ENCODE measurements at regions not wholly inside any gene's neighbourhood (a gene's known extent, or its start where the extent isn't known, plus 50 kb on each side); places are given as distances from the start of the nearest gene placed in this dataset.

- H3K9me2 ChIP-seq (ENCODE audit: insufficient read depth), result no peaks in the 10 kb centered on the region
- intact Hi-C loops (cut with micrococcal nuclease; ENCODE audit: unreplicated experiment), result no loop called here
- no peaks in the 10 kb centered on the region for H3K9me3 ChIP-seq (ENCODE audit: insufficient read depth, low read depth)
- ChIA-PET POLR2A (ENCODE audit: unreplicated experiment) (no interaction called here), CTCF (no interaction called here)
- no peaks in the 10 kb centered on the region for H3K36me3 ChIP-seq (ENCODE audit: low read depth)
- peaks cover 14% of the 10 kb centered on the region; the same call in 1 of the 2 replicates for H3K27me3 ChIP-seq (ENCODE audit: insufficient read depth, low read depth)
- no peak for TF ChIP-seq EZH2 (IDR thresholded peaks at IDR 0.05; ENCODE audit: low read depth)
- no peak for TF ChIP-seq CTCF (conservative IDR thresholded peaks at IDR 0.05)
- H3K27ac ChIP-seq, result no peak overlapping the region
- DNase-seq, result no peak
- peaks cover 15% of the 10 kb centered on the region for H3K4me1 ChIP-seq (replicated peaks; ENCODE audit: insufficient read depth)
- H4K20me1 ChIP-seq (ENCODE audit: insufficient read depth), result no peaks in the 10 kb centered on the region
- peaks cover 5% of the 10 kb centered on the region; the same call in 1 of the 2 replicates for H3F3A ChIP-seq (ENCODE audit: insufficient read depth, low read depth)
- H2AFZ ChIP-seq, result no peak overlapping the region
- no TSS peak for BruUV-seq (replicated peaks)
- H3K4me3 ChIP-seq, result no peak overlapping the region
- no peaks in the 10 kb centered on the region for H3K79me2 ChIP-seq (ENCODE audit: low read depth)
- H3K4me2 ChIP-seq, result no peak overlapping the region
Observed at GRCh38 chr6:167746975-167747374, 79.7 kb upstream of the AFDN start.

GRCh38 chr6:167747645-167748044, 79.1 kb upstream of the AFDN start:
- Histone ChIP-seq H3K9me3 (ENCODE audit: insufficient read depth, low read depth) (no peaks in the 10 kb centered on the region), H3K27me3 (ENCODE audit: insufficient read depth, low read depth) (peaks cover 11% of the 10 kb centered on the region; the same call in 1 of the 2 replicates), H3K4me1 (replicated peaks; ENCODE audit: insufficient read depth) (peaks cover 16% of the 10 kb centered on the region), H3K4me3 (no peak overlapping the region), H4K20me1 (ENCODE audit: insufficient read depth) (no peaks in the 10 kb centered on the region), H2AFZ (no peak overlapping the region), H3K4me2 (no peak overlapping the region), H3F3A (ENCODE audit: insufficient read depth, low read depth) (peaks cover 5% of the 10 kb centered on the region; the same call in 1 of the 2 replicates), H3K9me2 (ENCODE audit: insufficient read depth) (no peaks in the 10 kb centered on the region), H3K36me3 (ENCODE audit: low read depth) (no peaks in the 10 kb centered on the region), H3K27ac (no peak overlapping the region), H3K79me2 (ENCODE audit: low read depth) (no peaks in the 10 kb centered on the region)
- ChIA-PET POLR2A (ENCODE audit: unreplicated experiment) (no interaction called here), CTCF (no interaction called here)
- intact Hi-C loops (cut with micrococcal nuclease; ENCODE audit: unreplicated experiment), result no loop called here
- TF ChIP-seq CTCF (conservative IDR thresholded peaks at IDR 0.05) (no peak), EZH2 (IDR thresholded peaks at IDR 0.05; ENCODE audit: low read depth) (no peak)
- no TSS peak for BruUV-seq (replicated peaks)
- no peak for DNase-seq

GRCh38 chr6:167748046-167748445, 78.7 kb upstream of the AFDN start:
- CTCF ChIA-PET, result no interaction called here

More at GRCh38 chr6:167748046-167748445, 78.7 kb upstream of the AFDN start:
- Histone ChIP-seq H3K27ac (no peak overlapping the region), H3K9me2 (ENCODE audit: insufficient read depth) (no peaks in the 10 kb centered on the region), H2AFZ (no peak overlapping the region), H3K36me3 (ENCODE audit: low read depth) (no peaks in the 10 kb centered on the region), H3K27me3 (ENCODE audit: insufficient read depth, low read depth) (peaks cover 11% of the 10 kb centered on the region; the same call in 1 of the 2 replicates), H3K4me3 (no peak overlapping the region), H3K4me1 (replicated peaks; ENCODE audit: insufficient read depth) (peaks cover 16% of the 10 kb centered on the region), H3F3A (ENCODE audit: insufficient read depth, low read depth) (peaks cover 5% of the 10 kb centered on the region; the same call in 1 of the 2 replicates), H4K20me1 (ENCODE audit: insufficient read depth) (no peaks in the 10 kb centered on the region), H3K79me2 (ENCODE audit: low read depth) (no peaks in the 10 kb centered on the region), H3K9me3 (ENCODE audit: insufficient read depth, low read depth) (no peaks in the 10 kb centered on the region), H3K4me2 (no peak overlapping the region)
- POLR2A ChIA-PET (ENCODE audit: unreplicated experiment), result no interaction called here
- no peak for DNase-seq
- BruUV-seq (replicated peaks), result no TSS peak
- TF ChIP-seq CTCF (conservative IDR thresholded peaks at IDR 0.05) (no peak), EZH2 (IDR thresholded peaks at IDR 0.05; ENCODE audit: low read depth) (no peak)
- intact Hi-C loops (cut with micrococcal nuclease; ENCODE audit: unreplicated experiment), result no loop called here
